GM12873 (cell line): ENCODE measurements at regions not wholly inside any gene's neighbourhood (a gene's known extent, or its start where the extent isn't known, plus 50 kb on each side); places are given as distances from the start of the nearest gene placed in this dataset.

Experiments used
- CTCF ChIP-seq: IDR thresholded peaks from 2 replicates; pipeline ENCODE4 v1.5.1; 2012; ENCODE audit warnings: low read depth, mild to moderate bottlenecking, moderate library complexity, low read length, control low read depth; ENCODE audit not compliant: insufficient read depth; ENCODE audit errors: missing control alignments

GRCh38 chr13:99832347-99832746, 139.2 kb downstream of the ZIC5 start:
- TF ChIP-seq CTCF, result no peak

GRCh38 chr13:99830931-99831330, 140.6 kb downstream of the ZIC5 start:
- TF ChIP-seq CTCF, result no peak

- no peak for TF ChIP-seq CTCF
Measured at GRCh38 chr13:99829593-99830239, 141.9 kb downstream of the ZIC5 start.

- no peak for TF ChIP-seq CTCF
Measured at GRCh38 chr13:99829161-99829560, 142.4 kb downstream of the ZIC5 start.

- no peak for TF ChIP-seq CTCF
Measured at GRCh38 chr13:99828735-99829134, 142.8 kb downstream of the ZIC5 start.

GRCh38 chr13:99828123-99828522, 143.4 kb downstream of the ZIC5 start:
- TF ChIP-seq CTCF, result no peak

- TF ChIP-seq CTCF, result no peak
Measured at GRCh38 chr13:99827011-99827772, 144.4 kb downstream of the ZIC5 start.
